GM12878 (cell line): ENCODE measurements at regions not wholly inside any gene's neighbourhood (a gene's known extent, or its start where the extent isn't known, plus 50 kb on each side); places are given as distances from the start of the nearest gene placed in this dataset.

ENCODE experiments used
- ATAC-seq: fragments of 200-7000 bp; cut with Tn5 transposase; 3 replicates; pipeline ENCODE4 v1.9.1; 2020; ENCODE audit warnings: mild to moderate bottlenecking, moderate library complexity
- BruUV-seq: library from RNA; stranded (reverse); fragments of 400-500 nt; replicated peaks from 2 replicates; lab custom pipeline; 2021; lab: Mats Ljungman, UMichigan
- CTCF ChIA-PET: fragments of 300-600 bp; sonication (Branson Sonifier 250); formaldehyde crosslinking; extraction: SDS; loops from one replicate; lab custom pipeline; 2021; ENCODE audit warnings: inconsistent platforms; lab: Yijun Ruan, JAX
- POLR2A ChIA-PET: fragments of 350-600 bp; formaldehyde crosslinking; extraction: SDS; loops from one replicate; lab custom pipeline; 2021; ENCODE audit warnings: inconsistent platforms; lab: Charles Lee
- RAD21 ChIA-PET: fragments of 300-600 bp; sonication (Branson Sonifier 250); formaldehyde crosslinking; loops from one replicate; lab custom pipeline; 2023; ENCODE audit warnings: antibody characterized with exemption; ENCODE audit not compliant: unreplicated experiment; lab: Charles Lee
- SMC1A ChIA-PET: fragments of 300-600 bp; sonication (Branson Sonifier 250); formaldehyde crosslinking; loops from one replicate; lab custom pipeline; 2023; ENCODE audit not compliant: unreplicated experiment, uncharacterized antibody; lab: Charles Lee
- DNase-seq: peaks from one replicate; pipeline ENCODE4 v3.0.0-alpha.2; 2011; ENCODE audit warnings: low read depth, low spot score
- FAIRE-seq: peaks from 3 replicates; lab custom pipeline; 2011; peaks lifted over from hg19 to GRCh38; lab: Jason Lieb, UNC
- H2AFZ ChIP-seq: 2 replicates; pipeline ENCODE4 v1.6.0; 2011; ENCODE audit warnings: low read depth, low read length, control low read depth; ENCODE audit not compliant: control insufficient read depth
- H3K27ac ChIP-seq: 2 replicates; pipeline ENCODE4 v1.5.1; 2011; ENCODE audit warnings: control low read depth; ENCODE audit not compliant: control insufficient read depth, insufficient read depth
- H3K27me3 ChIP-seq, 2 experiments: replicated peaks in 1 of 2; 2 replicates each; pipeline versions ENCODE4 v1.6.0 to v1.6.1; 2011; ENCODE audit warnings: low read length in 1 of 2; ENCODE audit not compliant: control insufficient read depth in 2 of 2, insufficient read depth in 2 of 2
- H3K36me3 ChIP-seq, 2 experiments: 2 replicates each; pipeline ENCODE4 v1.5.1; 2011; ENCODE audit warnings: low read length in 1 of 2; ENCODE audit not compliant: control insufficient read depth in 2 of 2, insufficient read depth in 2 of 2
- H3K4me1 ChIP-seq: 2 replicates; pipeline ENCODE4 v1.6.1; 2011; ENCODE audit warnings: mild to moderate bottlenecking, low read length, moderate library complexity, mixed read lengths; ENCODE audit not compliant: control insufficient read depth, insufficient read depth
- H3K4me2 ChIP-seq: 2 replicates; pipeline ENCODE4 v1.6.0; 2011; ENCODE audit warnings: control low read depth; ENCODE audit not compliant: control insufficient read depth, insufficient read depth
- H3K4me3 ChIP-seq: fragments of 200-600 bp; sonication (generic); 2 replicates; pipeline ENCODE4 v1.5.1; 2016
- H3K79me2 ChIP-seq: 2 replicates; pipeline ENCODE4 v1.6.0; 2011; ENCODE audit warnings: low read length; ENCODE audit not compliant: control insufficient read depth, insufficient read depth
- H3K9ac ChIP-seq: 2 replicates; pipeline ENCODE4 v1.8.0; 2011; ENCODE audit warnings: low read length, control low read depth, mixed read lengths; ENCODE audit not compliant: control insufficient read depth, insufficient read depth
- H3K9me3 ChIP-seq: replicated peaks from 3 replicates; pipeline ENCODE4 v1.5.1; 2011; ENCODE audit warnings: mild to moderate bottlenecking, low read length; ENCODE audit not compliant: control insufficient read depth, insufficient read depth
- H4K20me1 ChIP-seq: 2 replicates; pipeline ENCODE4 v1.6.0; 2011; ENCODE audit not compliant: control insufficient read depth, insufficient read depth
- HDGF ChIP-seq: fragments of 450-650 bp; IDR thresholded peaks from 2 replicates; pipeline ENCODE4 v1.6.1; 2016; ENCODE audit warnings: antibody characterized with exemption
- NR2C2 ChIP-seq: IDR thresholded peaks from 2 replicates; pipeline ENCODE4 v1.6.1; 2011; ENCODE audit warnings: borderline replicate concordance, low read depth; ENCODE audit not compliant: control insufficient read depth, insufficient read length
- ZNF384 ChIP-seq: IDR thresholded peaks from 2 replicates; pipeline ENCODE4 v1.6.1; 2012; ENCODE audit warnings: low read depth, mild to moderate bottlenecking, low read length, improper control_type of control experiment, borderline replicate concordance
- WGBS: methylation state at CpG from one replicate; pipeline ENCODE4 v1.1.6; 2016; ENCODE audit warnings: low lambda C conversion rate; ENCODE audit not compliant: insufficient replicate concordance, insufficient coverage; ENCODE audit errors: missing lambda C conversion rate; 5-methylcytosine and 5-hydroxymethylcytosine counted together
- in situ Hi-C: fragments of 300-500 bp; cut with MboI; formaldehyde crosslinking; loops from 9 replicates; pipeline ENCODE4 v1.14.3; 2018; ENCODE audit warnings: mixed read lengths
- intact Hi-C: fragments of 100-400 bp; cut with micrococcal nuclease; formaldehyde crosslinking; loops from one replicate; pipeline ENCODE4 v1.14.2; 2022; ENCODE audit not compliant: unreplicated experiment
- TF ChIP-seq, protein P1 (sequence below): fragments of 450-650 bp; formaldehyde crosslinking; IDR thresholded peaks from 2 replicates; pipeline ENCODE4 v1.4.0; 2022; ENCODE audit warnings: mild to moderate bottlenecking, moderate library complexity
- TF ChIP-seq, protein P2 (sequence below): fragments of 150-350 bp; IDR thresholded peaks from 2 replicates; pipeline ENCODE4 v1.6.1; 2016; ENCODE audit warnings: low read depth, low read length

DNA sequence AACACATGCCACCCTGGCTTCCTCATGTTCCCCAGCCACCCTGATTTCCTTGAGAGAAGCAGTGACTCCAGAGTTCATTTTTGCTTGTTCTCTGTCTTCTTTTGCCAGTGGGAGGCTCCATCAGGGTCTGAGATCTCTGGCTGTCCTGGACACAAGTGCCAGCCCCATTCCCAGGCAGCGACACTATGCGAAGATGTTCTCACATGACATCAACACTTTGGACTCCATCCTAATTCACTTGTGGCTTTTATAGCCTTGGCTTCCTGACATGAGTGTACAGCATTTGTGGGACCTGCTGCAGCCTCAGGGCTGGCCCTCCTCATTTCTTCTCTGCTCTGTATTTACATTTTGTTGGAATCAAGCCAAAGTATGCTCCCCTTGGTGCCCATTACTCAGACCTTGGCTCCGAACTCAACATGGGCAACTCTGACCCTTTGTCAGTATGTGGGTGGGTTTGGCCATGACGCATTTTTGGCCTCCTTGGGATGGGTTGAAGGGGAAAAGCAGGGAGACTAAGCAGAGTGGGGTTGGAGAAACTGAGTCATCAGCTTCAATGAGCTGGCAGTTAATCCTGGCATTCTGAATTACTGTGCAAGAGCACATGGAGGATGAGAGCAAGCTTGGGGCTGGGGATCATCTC, 119.0 kb upstream of the EEF2KMT start:
- ChIA-PET RAD21 (no interaction called here), POLR2A (no interaction called here), SMC1A (no interaction called here)
- in situ Hi-C loops = no loop called here
- Histone ChIP-seq H3K4me2 (no peak overlapping the region), H3K27me3 (no peaks in the 10 kb centered on the region), H3K9ac (no peak overlapping the region), H3K36me3 (no peaks in the 10 kb centered on the region), H4K20me1 (no peaks in the 10 kb centered on the region), H3K27ac (no peak overlapping the region), H3K4me1 (no peaks in the 10 kb centered on the region; the same call in 1 of the 2 replicates)
- ATAC-seq = no peak
- TF ChIP-seq, protein P1, sequence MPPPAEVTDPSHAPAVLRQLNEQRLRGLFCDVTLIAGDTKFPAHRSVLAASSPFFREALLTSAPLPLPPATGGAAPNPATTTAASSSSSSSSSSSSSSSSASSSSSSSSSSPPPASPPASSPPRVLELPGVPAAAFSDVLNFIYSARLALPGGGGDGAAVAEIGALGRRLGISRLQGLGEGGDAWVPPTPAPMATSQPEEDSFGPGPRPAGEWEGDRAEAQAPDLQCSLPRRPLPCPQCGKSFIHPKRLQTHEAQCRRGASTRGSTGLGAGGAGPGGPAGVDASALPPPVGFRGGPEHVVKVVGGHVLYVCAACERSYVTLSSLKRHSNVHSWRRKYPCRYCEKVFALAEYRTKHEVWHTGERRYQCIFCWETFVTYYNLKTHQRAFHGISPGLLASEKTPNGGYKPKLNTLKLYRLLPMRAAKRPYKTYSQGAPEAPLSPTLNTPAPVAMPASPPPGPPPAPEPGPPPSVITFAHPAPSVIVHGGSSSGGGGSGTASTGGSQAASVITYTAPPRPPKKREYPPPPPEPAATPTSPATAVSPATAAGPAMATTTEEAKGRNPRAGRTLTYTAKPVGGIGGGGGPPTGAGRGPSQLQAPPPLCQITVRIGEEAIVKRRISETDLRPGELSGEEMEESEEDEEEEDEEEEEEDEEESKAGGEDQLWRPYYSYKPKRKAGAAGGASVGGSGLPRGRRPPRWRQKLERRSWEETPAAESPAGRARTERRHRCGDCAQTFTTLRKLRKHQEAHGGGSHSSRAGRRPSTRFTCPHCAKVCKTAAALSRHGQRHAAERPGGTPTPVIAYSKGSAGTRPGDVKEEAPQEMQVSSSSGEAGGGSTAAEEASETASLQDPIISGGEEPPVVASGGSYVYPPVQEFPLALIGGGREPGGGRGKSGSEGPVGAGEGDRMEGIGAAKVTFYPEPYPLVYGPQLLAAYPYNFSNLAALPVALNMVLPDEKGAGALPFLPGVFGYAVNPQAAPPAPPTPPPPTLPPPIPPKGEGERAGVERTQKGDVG (CRISPR knock-in tag) = no peak
- TF ChIP-seq ZNF384 = no peak
- TF ChIP-seq, all 136 proteins: peak for 0
- intact Hi-C loops = no loop called here
- DNase-seq (no peak), FAIRE-seq (no peak)
- Histone ChIP-seq H2AFZ (no peak overlapping the region), H3K4me3 (no peak overlapping the region), H3K79me2 (no peaks in the 10 kb centered on the region), H3K9me3 (no peaks in the 10 kb centered on the region; the same call in 2 of the 3 replicates)
- CTCF ChIA-PET = no interaction called here
- no TSS peak for BruUV-seq
- WGBS = 29% methylated on average over 4 of the region's 4 CpGs

DNA sequence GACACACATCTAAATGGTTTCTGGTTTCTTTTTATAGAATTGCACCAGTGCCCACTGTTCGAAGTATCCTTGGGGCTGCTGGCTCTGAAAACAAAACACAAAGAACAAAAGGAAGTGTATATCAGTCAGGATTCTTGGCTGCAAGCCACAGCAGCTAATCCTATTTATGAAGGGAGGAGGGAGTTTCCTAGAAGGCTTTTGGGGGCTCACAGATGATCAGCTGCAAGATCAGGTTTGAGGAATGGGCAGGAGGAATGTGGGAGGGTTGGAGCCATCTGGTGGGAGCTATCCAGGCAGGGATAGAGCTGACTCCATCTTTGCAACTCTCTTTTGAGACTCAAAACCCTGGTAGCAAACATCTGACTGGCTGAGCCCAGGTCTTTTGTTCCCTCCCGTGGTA, 118.3 kb upstream of the EEF2KMT start:
- H3K27ac ChIP-seq = no peak overlapping the region
- no TSS peak for BruUV-seq
- ChIA-PET RAD21 (no interaction called here), POLR2A (no interaction called here), CTCF (no interaction called here), SMC1A (no interaction called here)
- H3K4me2 ChIP-seq = no peak overlapping the region
- ATAC-seq (no peak), FAIRE-seq (no peak), DNase-seq (no peak)
- intact Hi-C loops (no loop called here), in situ Hi-C loops (no loop called here)
- H3K79me2 ChIP-seq = no peaks in the 10 kb centered on the region
- WGBS = 0% methylated on average over 2 of the region's 2 CpGs
- H3K27me3 ChIP-seq = no peaks in the 10 kb centered on the region
- H3K36me3 ChIP-seq = no peaks in the 10 kb centered on the region
- H3K4me1 ChIP-seq = no peaks in the 10 kb centered on the region; the same call in 1 of the 2 replicates
- no peak overlapping the region for H3K4me3 ChIP-seq
- no peaks in the 10 kb centered on the region; the same call in 2 of the 3 replicates for H3K9me3 ChIP-seq
- no peak overlapping the region for H3K9ac ChIP-seq
- no peak overlapping the region for H2AFZ ChIP-seq
- no peaks in the 10 kb centered on the region for H4K20me1 ChIP-seq
- TF ChIP-seq NR2C2 (no peak), HDGF (no peak)
- TF ChIP-seq, protein P2, sequence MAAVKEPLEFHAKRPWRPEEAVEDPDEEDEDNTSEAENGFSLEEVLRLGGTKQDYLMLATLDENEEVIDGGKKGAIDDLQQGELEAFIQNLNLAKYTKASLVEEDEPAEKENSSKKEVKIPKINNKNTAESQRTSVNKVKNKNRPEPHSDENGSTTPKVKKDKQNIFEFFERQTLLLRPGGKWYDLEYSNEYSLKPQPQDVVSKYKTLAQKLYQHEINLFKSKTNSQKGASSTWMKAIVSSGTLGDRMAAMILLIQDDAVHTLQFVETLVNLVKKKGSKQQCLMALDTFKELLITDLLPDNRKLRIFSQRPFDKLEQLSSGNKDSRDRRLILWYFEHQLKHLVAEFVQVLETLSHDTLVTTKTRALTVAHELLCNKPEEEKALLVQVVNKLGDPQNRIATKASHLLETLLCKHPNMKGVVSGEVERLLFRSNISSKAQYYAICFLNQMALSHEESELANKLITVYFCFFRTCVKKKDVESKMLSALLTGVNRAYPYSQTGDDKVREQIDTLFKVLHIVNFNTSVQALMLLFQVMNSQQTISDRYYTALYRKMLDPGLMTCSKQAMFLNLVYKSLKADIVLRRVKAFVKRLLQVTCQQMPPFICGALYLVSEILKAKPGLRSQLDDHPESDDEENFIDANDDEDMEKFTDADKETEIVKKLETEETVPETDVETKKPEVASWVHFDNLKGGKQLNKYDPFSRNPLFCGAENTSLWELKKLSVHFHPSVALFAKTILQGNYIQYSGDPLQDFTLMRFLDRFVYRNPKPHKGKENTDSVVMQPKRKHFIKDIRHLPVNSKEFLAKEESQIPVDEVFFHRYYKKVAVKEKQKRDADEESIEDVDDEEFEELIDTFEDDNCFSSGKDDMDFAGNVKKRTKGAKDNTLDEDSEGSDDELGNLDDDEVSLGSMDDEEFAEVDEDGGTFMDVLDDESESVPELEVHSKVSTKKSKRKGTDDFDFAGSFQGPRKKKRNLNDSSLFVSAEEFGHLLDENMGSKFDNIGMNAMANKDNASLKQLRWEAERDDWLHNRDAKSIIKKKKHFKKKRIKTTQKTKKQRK = no peak
